ENCODE measurements at regions not wholly inside any gene's neighbourhood (a gene's known extent, or its start where the extent isn't known, plus 50 kb on each side); places are given as distances from the start of the nearest gene placed in this dataset.

DNA sequence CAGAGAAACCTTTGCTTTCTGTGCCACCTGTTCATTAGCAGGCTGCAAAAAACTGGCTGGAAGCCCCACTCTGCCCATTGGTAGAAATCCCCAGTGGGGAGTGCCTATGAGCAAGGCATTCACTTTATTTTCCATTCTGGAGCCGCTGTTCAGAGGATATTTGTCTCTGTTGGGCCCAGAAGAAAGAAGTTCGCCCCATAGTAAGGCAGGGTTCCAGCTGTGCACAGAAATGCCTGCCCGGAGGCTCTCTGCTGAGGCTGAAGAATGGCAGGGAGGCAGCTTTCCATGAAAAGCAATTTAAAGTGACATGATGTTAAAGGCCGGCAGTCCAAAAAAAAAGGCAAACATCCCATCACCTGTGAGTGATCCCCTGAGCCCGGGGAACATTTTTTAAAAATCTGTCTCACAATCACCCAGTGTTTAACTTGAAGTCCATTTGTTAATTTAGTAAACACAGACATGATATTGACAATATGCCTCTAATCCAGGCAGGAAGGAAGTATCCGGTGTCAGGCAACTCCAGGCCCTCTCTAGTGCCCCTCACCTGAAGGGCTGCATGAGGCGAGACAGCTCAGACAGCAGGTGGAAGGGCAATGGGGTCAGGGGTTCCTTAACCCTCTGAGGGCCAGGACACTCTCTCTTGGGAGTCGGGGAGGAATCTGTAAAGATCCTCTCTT, 265.1 kb upstream of the SIX2 start:
- TF ChIP-seq, protein P1, sequence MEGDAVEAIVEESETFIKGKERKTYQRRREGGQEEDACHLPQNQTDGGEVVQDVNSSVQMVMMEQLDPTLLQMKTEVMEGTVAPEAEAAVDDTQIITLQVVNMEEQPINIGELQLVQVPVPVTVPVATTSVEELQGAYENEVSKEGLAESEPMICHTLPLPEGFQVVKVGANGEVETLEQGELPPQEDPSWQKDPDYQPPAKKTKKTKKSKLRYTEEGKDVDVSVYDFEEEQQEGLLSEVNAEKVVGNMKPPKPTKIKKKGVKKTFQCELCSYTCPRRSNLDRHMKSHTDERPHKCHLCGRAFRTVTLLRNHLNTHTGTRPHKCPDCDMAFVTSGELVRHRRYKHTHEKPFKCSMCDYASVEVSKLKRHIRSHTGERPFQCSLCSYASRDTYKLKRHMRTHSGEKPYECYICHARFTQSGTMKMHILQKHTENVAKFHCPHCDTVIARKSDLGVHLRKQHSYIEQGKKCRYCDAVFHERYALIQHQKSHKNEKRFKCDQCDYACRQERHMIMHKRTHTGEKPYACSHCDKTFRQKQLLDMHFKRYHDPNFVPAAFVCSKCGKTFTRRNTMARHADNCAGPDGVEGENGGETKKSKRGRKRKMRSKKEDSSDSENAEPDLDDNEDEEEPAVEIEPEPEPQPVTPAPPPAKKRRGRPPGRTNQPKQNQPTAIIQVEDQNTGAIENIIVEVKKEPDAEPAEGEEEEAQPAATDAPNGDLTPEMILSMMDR (IDR thresholded peaks at IDR 0.05): no peak
- no peak for TF ChIP-seq POLR2A (IDR thresholded peaks at IDR 0.05)
